Lower lobe of right lung (tissue), 2 donors: ENCODE measurements at regions not wholly inside any gene's neighbourhood (a gene's known extent, or its start where the extent isn't known, plus 50 kb on each side); places are given as distances from the start of the nearest gene placed in this dataset.

Experiments
- ATAC-seq, 2 donors: fragments of 200-7000 bp; cut with Tn5 transposase; one replicate each; pipeline ENCODE4 v1.9.1; 2020 to 2022; ENCODE audit warnings: mild to moderate bottlenecking in 2 of 2, moderate library complexity in 2 of 2
- DNase-seq: peaks from one replicate; pipeline ENCODE4 v3.0.0-alpha.2; 2020
- H3K27ac ChIP-seq: fragments of 200-600 bp; one replicate; pipeline ENCODE4 v1.8.0; 2022
- H3K27me3 ChIP-seq: fragments of 200-600 bp; one replicate; pipeline ENCODE4 v1.8.0; 2022; ENCODE audit warnings: low read depth
- H3K36me3 ChIP-seq: fragments of 200-600 bp; one replicate; pipeline ENCODE4 v1.8.0; 2022; ENCODE audit warnings: mild to moderate bottlenecking
- H3K4me1 ChIP-seq: fragments of 200-600 bp; one replicate; pipeline ENCODE4 v1.8.0; 2022
- H3K4me3 ChIP-seq: fragments of 200-600 bp; one replicate; pipeline ENCODE4 v1.8.0; 2022; ENCODE audit warnings: mild to moderate bottlenecking
- H3K9me3 ChIP-seq: fragments of 200-600 bp; one replicate; pipeline ENCODE4 v1.8.0; 2022
- CTCF ChIP-seq: fragments of 200-600 bp; IDR thresholded peaks from one replicate; pipeline ENCODE4 v1.8.0; 2022; ENCODE audit warnings: antibody characterized with exemption, mild to moderate bottlenecking
- intact Hi-C: fragments of 100-400 bp; cut with DNase I; formaldehyde crosslinking; loops from one replicate; pipeline ENCODE4 v1.11.0; 2022
- donor health status: DM: no; HTN: yes; CAD: no; lungs with severe emphysema.

- Histone ChIP-seq H3K27ac (no peak overlapping the region), H3K9me3 (no peaks in the 10 kb centered on the region)
- no peak for TF ChIP-seq CTCF
Observed at GRCh38 chr1:173118404-173118803, 67.7 kb upstream of the TNFSF18 start.

DNA sequence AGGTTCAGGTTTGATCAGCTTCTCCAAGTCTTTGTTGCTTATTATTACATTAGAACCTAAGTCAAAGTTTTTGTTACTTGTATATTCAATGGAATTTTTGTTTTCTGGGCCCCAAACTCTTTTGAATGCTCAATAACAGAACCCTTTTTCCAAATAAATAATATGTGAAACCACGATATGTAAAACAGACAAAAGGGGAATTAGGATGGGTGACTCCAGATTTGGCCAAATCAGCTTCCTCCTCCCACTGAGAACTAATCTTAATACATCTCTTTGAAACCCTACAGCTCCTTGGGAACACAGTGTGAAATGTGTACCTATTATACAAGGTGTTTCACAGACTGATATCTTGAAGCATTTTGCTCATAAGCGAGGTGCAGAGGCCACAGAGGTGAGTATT is 67.0 kb upstream of the TNFSF18 start:
- no peak overlapping the region for H3K27ac ChIP-seq
- TF ChIP-seq CTCF: no peak
- DNase-seq: no peak
- no peaks in the 10 kb centered on the region for H3K9me3 ChIP-seq
- no peak for ATAC-seq
- intact Hi-C loops: no loop called here
- no peaks in the 10 kb centered on the region for H3K36me3 ChIP-seq
- no peak overlapping the region for H3K4me3 ChIP-seq
- H3K4me1 ChIP-seq: peaks cover 8% of the 10 kb centered on the region
- no peaks in the 10 kb centered on the region for H3K27me3 ChIP-seq

More at GRCh38 chr1:173118404-173118803, 67.7 kb upstream of the TNFSF18 start:
- Histone ChIP-seq H3K4me3 (no peak overlapping the region), H3K36me3 (no peaks in the 10 kb centered on the region), H3K4me1 (peaks cover 13% of the 10 kb centered on the region), H3K27me3 (no peaks in the 10 kb centered on the region)
- intact Hi-C loops: no loop called here
- DNase-seq (no peak), ATAC-seq (no peak)

GRCh38 chr1:173117108-173117633 is 66.4 kb upstream of the TNFSF18 start:
- no peak overlapping the region for H3K27ac ChIP-seq
- ATAC-seq (no peak), DNase-seq (no peak)
- no peak overlapping the region for H3K4me3 ChIP-seq
- no peak for TF ChIP-seq CTCF
- no peaks in the 10 kb centered on the region for H3K27me3 ChIP-seq
- no peaks in the 10 kb centered on the region for H3K36me3 ChIP-seq
- intact Hi-C loops: no loop called here
- H3K9me3 ChIP-seq: no peaks in the 10 kb centered on the region
- H3K4me1 ChIP-seq: peaks cover 2% of the 10 kb centered on the region

GRCh38 chr1:173114346-173114745 is 63.6 kb upstream of the TNFSF18 start:
- no peak overlapping the region for H3K4me3 ChIP-seq
- no peaks in the 10 kb centered on the region for H3K9me3 ChIP-seq
- H3K27me3 ChIP-seq: no peaks in the 10 kb centered on the region
- H3K36me3 ChIP-seq: no peaks in the 10 kb centered on the region
- no peaks in the 10 kb centered on the region for H3K4me1 ChIP-seq
- no peak for DNase-seq
- no peak for TF ChIP-seq CTCF
- no peak for ATAC-seq
- H3K27ac ChIP-seq: no peak overlapping the region
- intact Hi-C loops: no loop called here

- no peak for ATAC-seq
- TF ChIP-seq CTCF: no peak
- intact Hi-C loops: no loop called here
Observed at GRCh38 chr1:173113015-173113741, 62.4 kb upstream of the TNFSF18 start.

More at GRCh38 chr1:173113015-173113741, 62.4 kb upstream of the TNFSF18 start:
- Histone ChIP-seq H3K4me3 (no peak overlapping the region), H3K4me1 (no peaks in the 10 kb centered on the region), H3K27me3 (no peaks in the 10 kb centered on the region), H3K9me3 (peaks cover 4% of the 10 kb centered on the region), H3K36me3 (no peaks in the 10 kb centered on the region), H3K27ac (no peak overlapping the region)
- no peak for DNase-seq
